H54 (cell line): ENCODE measurements at regions not wholly inside any gene's neighbourhood (a gene's known extent, or its start where the extent isn't known, plus 50 kb on each side); places are given as distances from the start of the nearest gene placed in this dataset.

Experiments used
- DNase-seq: peaks from one replicate; pipeline ENCODE4 v3.0.0; 2011; ENCODE audit warnings: low spot score, mixed read lengths; ENCODE audit not compliant: insufficient read length
- FAIRE-seq: peaks from 3 replicates; lab custom pipeline; 2011; peaks lifted over from hg19 to GRCh38; lab: Jason Lieb, UNC
- POLR2A ChIP-seq: IDR thresholded peaks from 2 replicates; pipeline ENCODE4 v1.6.1; 2011; ENCODE audit warnings: low read depth, mild to moderate bottlenecking, low read length

DNA sequence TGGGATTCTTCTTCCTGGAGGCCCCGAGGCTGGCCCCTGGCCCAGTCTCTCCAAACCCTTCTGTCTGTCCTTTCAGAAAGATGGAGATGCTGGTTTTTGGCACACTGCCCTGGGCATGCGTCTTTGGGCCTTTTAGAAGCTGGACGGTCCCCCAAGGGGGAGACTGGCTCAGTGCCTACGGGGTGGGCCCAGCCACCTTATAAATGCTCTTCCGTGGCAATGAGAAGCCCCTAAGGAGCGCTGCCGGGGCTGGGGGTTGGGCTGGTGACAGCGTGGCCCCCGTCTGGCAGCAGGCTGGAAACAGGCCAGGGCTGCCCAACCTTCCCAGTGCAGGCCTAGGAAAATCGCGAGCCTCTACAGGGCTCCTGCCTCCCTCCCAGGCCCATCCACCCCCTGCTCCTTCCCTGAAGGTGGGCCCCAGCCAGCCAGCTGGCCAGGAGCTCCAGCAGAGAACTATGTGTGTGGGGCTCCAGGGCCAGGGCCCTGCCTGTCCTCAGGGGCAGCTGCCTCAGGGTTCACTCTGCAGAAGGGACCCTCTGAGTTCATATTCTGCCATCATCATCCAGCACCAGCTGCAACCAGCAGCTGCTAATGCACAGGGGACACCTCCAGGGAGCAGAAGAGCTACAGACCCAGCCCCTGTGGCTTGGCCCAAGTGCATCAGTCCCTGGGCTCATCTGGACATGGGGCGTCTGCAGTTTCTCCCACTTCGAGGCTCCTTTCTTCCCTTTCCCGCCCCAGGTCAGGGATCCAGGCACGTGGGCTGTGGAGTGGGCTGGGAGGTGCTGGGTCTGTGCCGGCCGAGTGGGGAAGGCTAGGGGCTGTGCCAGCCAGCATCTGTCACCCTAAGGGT is 107.6 kb upstream of the OTOS start:
- no peak for DNase-seq
- no peak for FAIRE-seq
- TF ChIP-seq POLR2A = no peak

DNA sequence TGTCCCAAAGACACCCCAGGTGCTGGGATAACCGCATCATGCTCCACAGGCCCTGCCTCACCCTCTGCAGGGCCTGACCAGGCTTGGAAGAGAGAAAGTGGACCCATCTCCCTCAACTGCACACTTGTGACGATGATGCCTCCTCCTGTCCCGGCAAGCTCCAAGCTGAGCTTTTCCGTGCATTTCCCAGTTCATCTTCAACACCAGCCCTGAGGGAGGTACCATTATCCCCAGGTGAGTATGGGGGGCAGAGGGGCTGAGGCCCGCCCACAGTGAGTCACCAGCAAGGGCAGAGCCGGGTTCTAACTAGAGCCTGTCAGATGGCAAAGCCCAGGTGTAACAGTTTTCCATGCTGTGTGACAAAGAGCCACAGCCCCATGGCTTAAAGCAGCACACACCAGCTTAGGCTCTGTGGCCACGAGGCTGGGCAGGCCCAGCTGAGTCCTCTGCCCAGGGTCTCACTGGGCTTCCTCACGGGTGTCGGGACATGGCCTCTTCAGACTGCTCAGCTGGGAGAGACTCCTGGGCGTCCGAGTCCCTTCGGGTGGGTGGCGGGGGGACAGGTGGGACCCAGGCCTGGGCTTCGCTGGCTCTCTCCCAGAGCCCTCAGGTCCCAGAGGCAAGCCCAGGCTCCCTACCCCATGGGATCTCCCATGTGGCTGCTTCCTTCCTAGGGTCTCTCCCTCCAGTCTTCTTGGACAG is 108.4 kb upstream of the OTOS start:
- no peak for TF ChIP-seq POLR2A
- DNase-seq (no peak), FAIRE-seq (no peak)

DNA sequence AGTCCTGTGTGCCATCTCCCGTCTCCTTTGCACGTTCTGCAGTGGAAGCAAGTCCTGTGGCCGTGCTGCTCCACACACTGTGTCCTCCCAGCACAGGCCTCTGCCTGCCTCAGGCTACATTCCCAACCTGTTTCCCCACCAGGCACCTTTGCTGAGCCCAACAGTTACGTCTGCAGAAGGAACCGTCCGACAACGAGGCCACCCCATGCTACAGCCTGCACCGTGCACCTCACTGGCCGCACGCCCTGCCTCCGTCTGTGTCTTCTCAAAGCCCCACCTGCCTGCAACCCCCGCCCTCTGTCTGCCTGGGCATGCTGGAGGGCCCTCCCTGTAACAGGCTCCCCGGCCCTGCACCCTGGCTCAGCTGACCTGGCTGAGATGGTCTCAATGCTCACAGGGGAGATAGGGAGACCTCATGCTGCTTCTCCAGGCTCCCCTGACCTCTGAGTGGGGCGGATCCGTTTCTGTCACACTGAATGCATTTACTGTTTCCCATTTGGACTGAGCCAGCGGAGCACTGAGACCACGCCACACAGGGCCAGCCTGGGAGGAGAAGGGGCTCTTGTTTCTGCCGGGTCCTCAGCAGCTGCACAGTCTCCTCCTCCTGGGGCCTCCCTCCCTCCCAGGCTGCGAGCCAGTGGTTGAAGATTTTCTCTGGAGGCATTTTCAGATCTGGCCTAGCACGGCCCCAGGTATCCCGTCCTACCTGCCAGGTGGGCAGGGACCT is 109.1 kb upstream of the OTOS start:
- FAIRE-seq (no peak), DNase-seq (no peak)
- no peak for TF ChIP-seq POLR2A

DNA sequence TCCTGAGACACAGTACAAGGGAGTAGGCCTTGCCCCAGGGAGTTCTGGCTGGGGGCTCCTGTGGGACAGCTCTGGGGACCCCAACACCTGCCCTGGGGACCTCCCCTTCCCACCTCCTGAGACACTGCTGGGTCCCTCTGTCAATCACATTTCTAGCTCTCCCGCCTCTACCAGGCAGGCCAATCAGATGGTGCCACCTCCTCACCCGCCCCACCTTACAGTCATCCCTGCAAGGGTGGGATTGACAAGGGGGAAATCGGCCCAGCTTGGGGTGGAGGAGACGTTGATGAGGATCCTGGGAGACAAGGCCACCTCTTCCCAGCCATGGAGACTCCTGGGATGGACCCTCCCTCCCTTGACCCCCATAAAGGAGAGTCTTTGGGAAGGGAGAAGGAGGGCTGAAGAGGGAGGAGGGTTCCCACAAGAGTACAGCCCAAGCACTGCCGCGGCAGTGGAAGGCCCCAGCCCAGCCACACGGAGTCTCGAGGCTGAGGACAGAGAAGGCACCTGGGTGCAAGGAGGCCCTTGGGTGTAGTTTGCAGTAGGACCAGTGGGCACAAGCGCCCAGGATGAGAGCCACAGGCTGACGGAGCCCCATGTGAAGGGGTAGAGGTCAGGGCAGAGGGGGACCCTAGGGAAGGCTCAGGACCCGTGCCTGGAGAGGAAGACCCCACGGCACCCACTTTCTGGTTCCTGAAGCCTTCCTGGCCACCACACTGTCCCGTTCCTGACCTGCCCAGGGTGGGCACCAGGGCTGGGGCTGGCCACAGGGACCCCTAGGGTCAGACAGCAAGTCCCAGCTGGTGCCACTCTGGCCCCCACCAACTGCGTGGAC is 109.9 kb upstream of the OTOS start:
- FAIRE-seq = no peak
- TF ChIP-seq POLR2A = no peak
- no peak for DNase-seq

DNA sequence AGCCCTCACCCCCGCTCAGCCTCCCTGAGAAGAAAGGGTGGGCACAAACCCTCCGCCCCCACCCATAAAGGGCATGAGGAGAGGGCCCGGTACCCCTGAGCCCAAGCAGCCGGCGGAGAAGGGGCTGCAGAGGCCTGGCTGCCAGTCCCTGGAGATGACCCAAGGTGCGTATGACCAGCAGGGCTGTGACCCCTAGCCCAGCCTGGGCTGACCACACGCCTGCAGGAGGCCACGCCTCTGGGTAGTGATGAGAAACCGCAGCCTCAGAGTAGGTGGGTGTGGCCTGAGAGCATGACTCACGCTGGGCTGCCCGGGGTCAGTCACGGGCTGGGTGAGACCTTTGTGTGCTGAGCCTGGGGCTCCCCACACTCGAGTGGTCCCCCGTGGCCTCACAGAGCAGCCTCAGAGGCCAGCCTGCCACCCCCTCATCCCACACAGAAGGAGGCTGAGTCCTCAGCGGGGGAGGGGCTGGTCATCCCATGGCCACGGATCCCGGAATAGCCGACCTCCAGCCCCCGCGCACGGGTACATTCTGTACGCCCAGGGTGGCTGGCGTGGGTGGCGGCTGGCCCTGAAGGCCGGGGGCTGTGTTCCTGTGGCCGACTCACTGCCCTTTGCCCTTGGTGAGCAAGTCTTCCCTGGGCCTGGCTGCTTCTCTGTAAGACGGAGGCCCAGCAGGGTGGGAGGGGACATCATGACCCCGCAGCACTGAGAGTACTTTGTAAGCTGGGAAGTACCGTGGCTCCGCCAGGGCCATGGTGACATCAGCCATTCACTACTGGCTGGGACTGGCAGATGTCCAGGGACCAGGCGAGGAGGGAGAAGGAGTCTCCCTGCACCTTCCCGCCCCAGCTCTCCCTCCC is 110.8 kb upstream of the OTOS start:
- peak; percentile 77 for FAIRE-seq
- peak; percentile 96 for DNase-seq

DNA sequence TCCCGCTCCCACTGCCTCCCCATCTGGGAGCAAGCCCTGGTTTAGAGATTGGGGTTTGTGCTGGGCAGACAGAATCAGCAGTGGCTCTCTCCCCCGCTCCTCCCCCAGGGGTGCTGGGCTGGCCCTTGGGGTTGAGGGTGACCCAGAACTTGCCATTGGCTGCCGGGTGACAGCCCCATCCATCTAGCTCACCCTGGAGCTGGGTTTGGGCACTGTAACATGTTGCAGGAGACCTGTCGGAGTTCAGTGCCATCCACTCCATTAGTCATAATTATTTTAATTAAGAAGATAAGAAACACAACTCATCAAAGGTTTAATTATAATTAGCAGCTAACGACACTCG is 111.4 kb upstream of the OTOS start:
- FAIRE-seq = no peak
- DNase-seq = no peak
- TF ChIP-seq POLR2A = no peak

More for the DNA sequence above, 110.8 kb upstream of the OTOS start:
- peak; percentile 32 for TF ChIP-seq POLR2A

DNA sequence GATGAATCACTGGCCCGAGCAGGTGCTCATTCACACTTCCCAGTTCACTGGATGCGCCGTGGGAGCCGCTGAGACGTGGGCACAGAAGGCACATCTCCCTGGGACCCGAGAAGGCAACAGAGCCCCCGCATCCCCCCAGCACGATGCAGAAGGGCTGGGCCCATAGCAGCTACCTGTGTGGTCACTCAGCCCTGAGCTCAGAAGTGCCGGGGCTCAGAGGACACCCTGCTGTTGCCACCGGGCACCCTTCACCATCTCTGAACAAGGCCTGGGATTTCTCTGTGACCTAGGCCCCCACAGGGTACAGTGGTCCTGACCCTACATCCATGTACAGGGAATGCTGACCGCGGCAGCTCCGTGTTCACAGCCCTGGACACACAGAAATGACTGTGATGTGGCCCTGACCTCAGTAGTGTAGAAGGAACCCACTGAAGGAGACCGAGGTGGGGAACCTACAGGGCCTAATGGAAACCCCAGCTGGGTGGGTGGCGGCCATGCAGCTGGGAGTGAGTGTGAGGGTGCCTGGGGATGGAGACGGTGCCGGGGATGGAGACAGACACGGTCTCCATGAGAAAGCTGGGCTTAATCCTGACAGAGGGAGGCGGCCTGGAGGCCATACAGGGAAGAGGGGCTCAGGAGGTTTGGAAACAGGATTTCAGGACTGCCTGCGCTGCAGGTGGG is 111.9 kb upstream of the OTOS start:
- DNase-seq = no peak
- no peak for TF ChIP-seq POLR2A
- no peak for FAIRE-seq

DNA sequence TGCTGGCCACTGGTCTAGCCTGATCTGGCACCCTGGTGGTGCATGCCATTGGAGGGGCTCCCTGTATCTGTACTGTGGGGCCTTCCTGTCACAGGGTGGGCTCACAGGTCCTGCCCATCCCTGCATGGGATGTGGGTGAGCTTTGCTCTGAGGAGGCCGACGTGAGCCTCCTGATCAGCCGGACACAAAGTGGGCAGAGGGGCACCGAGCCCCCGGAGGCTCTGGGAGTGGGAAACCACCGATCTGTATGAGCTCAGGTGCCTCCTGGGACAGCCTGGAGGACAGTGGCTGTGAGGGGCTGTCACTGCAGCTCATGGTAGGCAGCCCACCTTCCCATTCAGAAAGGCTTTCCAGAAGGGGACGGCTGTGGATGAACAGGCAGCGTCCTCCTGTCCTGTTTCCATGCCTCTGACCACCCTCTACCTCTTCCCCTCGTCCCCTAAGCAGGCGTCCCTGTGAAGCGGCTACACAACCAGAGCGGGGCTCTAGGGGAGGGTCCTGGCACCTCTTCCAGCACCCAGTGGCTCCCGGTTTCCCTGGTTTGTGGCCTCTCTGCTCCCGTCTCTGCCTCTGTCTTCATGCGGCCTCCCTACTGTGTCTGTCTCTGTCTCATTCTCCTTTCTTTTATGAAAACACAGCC is 112.5 kb upstream of the OTOS start:
- DNase-seq (no peak), FAIRE-seq (no peak)
- no peak for TF ChIP-seq POLR2A

DNA sequence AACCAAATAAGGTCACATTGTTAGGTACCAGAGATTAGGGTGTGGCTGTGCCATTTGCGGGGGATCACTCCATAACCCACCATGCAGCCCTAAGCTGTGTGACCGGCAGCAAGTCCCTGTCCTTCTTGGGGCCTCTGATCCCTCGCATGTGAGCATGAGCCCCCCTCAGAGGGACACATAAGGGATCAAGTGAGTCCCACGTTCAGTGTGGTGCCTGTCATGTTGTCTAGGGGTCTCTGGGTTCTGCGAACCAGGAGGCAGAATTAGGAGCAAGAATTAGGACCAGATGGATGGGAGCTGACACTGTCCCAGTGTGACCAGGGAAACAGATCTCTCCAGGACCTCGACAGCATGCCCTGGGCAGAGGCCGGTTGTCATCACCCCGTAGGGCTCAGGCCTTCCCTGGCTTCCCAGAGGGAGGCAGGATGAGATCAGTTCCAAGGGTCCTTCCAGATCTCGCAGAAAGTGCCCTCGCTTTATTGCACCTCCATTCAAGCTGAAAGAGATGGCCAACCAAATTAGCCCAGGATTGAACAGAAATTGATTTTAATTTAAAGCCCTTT is 113.2 kb upstream of the OTOS start:
- DNase-seq = no peak
- no peak for FAIRE-seq
- no peak for TF ChIP-seq POLR2A

DNA sequence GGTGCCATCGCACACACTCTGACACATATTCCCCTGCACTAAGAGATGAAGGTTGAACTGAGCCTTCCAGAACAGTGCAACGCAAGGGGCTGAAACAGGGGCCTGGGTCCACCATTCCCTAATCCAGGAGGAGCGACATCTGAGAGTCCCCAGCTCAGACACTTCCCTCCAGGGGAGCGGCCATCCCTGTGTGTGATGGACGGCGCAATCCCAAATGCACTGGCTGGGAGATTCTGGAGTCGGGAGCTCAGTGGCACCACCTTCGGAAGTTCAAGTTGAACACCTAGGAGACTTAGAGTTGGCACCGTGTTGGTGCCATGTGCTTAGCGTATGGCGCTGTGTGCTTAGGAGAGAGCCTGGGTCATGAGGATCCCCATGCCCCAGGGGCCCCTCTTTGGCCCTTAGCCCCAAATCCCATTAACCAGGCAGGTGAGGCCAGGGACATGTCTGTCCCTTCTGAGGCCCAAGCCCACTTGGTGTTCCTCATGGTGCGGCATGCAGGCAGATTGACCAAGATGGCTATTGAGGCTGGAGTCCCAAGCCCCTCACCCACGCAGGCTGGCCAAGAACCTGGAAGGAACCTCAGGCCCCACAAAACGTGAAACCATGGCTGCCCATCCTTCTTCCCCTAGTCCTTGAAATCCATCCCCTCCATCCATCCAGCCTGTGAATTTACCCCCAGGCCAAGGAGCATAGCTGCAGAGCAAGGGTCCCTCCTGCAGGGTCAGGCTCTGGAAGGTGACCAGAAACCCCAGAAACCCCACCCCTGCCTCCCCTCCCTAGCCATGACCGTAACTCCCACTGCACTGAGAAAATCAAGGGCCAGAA is 114.1 kb upstream of the OTOS start:
- DNase-seq (no peak), FAIRE-seq (no peak)
- TF ChIP-seq POLR2A = no peak

DNA sequence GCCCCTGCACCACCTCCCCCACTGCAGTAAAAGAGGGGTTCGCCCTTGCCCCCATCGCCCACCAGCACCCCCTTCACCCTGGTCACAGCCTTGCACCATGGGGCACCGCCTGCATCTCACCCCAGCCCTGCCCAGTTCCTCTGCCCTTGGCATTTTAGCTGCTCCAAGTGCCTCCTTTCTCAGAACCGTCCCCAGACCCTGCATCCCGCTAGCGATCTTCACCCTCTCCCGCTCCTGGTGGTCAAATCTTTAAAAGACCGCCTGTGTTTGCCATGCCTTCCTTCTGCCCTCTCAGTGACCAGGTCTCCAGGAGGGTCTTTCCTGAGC is 114.7 kb upstream of the OTOS start:
- DNase-seq (no peak), FAIRE-seq (no peak)
- no peak for TF ChIP-seq POLR2A
